Kidney (tissue), 13 donors: ENCODE measurements at regions not wholly inside any gene's neighbourhood (a gene's known extent, or its start where the extent isn't known, plus 50 kb on each side); places are given as distances from the start of the nearest gene placed in this dataset.

Experiments used
- DNase-seq, 5 donors: peaks; one replicate each; pipeline ENCODE4 v3.0.0-alpha.2; 2013 to 2020
- FAIRE-seq: peaks from 2 replicates; lab custom pipeline; 2012; peaks lifted over from hg19 to GRCh38; lab: Jason Lieb, UNC
- H3K27ac ChIP-seq, 2 donors: one replicate each; pipeline ENCODE4 v1.7.0; 2013; ENCODE audit warnings: low read depth in 2 of 2, low read length in 2 of 2, inconsistent platforms in 1 of 2
- H3K27me3 ChIP-seq: one replicate; pipeline ENCODE4 v1.7.1; 2013; ENCODE audit warnings: low read length, inconsistent platforms; ENCODE audit not compliant: control insufficient read depth, insufficient read depth
- H3K36me3 ChIP-seq, 3 donors: one replicate each; pipeline versions ENCODE4 v1.7.0 to v1.7.1; 2013; ENCODE audit warnings: low read length in 3 of 3, control low read depth in 1 of 3, inconsistent platforms in 1 of 3; ENCODE audit not compliant: insufficient read depth in 3 of 3, control insufficient read depth in 2 of 3
- H3K4me1 ChIP-seq, 3 donors: one replicate each; pipeline versions ENCODE4 v1.7.0 to v1.7.1; 2013; ENCODE audit warnings: low read length in 3 of 3, inconsistent platforms in 1 of 3, low read depth in 1 of 3; ENCODE audit not compliant: control insufficient read depth in 2 of 3, insufficient read depth in 2 of 3
- H3K4me3 ChIP-seq, 3 donors: one replicate each; pipeline versions ENCODE4 v1.7.0 to v1.8.1; 2013; ENCODE audit warnings: low read length in 3 of 3, control low read depth in 1 of 3, inconsistent platforms in 1 of 3
- H3K9ac ChIP-seq, 3 donors: one replicate each; pipeline versions ENCODE4 v1.7.0 to v1.7.1; 2013; ENCODE audit warnings: low read length in 3 of 3, control low read depth in 1 of 3, inconsistent platforms in 1 of 3
- H3K9me3 ChIP-seq, 3 donors: one replicate each; pipeline versions ENCODE4 v1.7.0 to v1.7.1; 2013; ENCODE audit warnings: low read length in 3 of 3, control low read depth in 1 of 3, inconsistent platforms in 1 of 3; ENCODE audit not compliant: control insufficient read depth in 2 of 3, insufficient read depth in 1 of 3
- intact Hi-C: fragments of 100-400 bp; cut with DNase I; formaldehyde crosslinking; loops from one replicate; pipeline ENCODE4 v1.11.1; 2022
- TF ChIP-seq, protein P1 (sequence below): IDR thresholded peaks from 3 replicates; pipeline ENCODE4 v1.5.1; 2012; ENCODE audit warnings: mild to moderate bottlenecking, moderate library complexity, borderline replicate concordance; ENCODE audit not compliant: insufficient read depth; ENCODE audit errors: extremely low read depth
- donor health status: control.
- donor health status: control.
- donor health status: control.
- donor health status: control.
- donor health status: control.
- donor health status: DM: yes; HTN: yes; CAD: no.
- donor health status: Normal renal cell carcinoma (clear cell type).

DNA sequence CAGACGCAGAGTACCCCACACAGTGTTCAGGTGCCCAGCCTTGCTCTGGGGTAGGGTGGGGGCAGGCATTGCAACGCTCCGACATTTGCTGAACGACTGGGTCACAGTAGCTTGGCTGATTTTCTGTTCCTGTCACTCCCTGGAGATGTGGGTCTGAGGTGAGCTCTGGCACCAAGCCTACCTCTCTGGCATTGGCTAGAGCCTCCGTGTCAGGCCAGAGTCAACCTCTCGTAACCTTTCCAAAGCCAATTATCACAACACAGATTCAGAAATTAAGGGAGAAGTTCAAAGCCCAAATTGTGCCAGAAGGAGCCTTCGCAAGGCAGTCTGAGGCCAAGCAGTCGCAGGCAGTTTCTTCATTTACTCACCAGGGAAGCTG is 117.2 kb downstream of the IRS2 start:
- no peaks in the 10 kb centered on the region for H3K9me3 ChIP-seq
- DNase-seq, result peak in 1 of 5 donors; percentile 10
- intact Hi-C loops, result no loop called here
- no peak overlapping the region for H3K27ac ChIP-seq
- no peaks in the 10 kb centered on the region for H3K27me3 ChIP-seq
- H3K9ac ChIP-seq, result no peak overlapping the region
- H3K36me3 ChIP-seq, result no peaks in the 10 kb centered on the region
- H3K4me3 ChIP-seq, result no peak overlapping the region
- FAIRE-seq, result no peak
- TF ChIP-seq, protein P1, sequence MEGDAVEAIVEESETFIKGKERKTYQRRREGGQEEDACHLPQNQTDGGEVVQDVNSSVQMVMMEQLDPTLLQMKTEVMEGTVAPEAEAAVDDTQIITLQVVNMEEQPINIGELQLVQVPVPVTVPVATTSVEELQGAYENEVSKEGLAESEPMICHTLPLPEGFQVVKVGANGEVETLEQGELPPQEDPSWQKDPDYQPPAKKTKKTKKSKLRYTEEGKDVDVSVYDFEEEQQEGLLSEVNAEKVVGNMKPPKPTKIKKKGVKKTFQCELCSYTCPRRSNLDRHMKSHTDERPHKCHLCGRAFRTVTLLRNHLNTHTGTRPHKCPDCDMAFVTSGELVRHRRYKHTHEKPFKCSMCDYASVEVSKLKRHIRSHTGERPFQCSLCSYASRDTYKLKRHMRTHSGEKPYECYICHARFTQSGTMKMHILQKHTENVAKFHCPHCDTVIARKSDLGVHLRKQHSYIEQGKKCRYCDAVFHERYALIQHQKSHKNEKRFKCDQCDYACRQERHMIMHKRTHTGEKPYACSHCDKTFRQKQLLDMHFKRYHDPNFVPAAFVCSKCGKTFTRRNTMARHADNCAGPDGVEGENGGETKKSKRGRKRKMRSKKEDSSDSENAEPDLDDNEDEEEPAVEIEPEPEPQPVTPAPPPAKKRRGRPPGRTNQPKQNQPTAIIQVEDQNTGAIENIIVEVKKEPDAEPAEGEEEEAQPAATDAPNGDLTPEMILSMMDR, result no peak
- no peaks in the 10 kb centered on the region for H3K4me1 ChIP-seq

DNA sequence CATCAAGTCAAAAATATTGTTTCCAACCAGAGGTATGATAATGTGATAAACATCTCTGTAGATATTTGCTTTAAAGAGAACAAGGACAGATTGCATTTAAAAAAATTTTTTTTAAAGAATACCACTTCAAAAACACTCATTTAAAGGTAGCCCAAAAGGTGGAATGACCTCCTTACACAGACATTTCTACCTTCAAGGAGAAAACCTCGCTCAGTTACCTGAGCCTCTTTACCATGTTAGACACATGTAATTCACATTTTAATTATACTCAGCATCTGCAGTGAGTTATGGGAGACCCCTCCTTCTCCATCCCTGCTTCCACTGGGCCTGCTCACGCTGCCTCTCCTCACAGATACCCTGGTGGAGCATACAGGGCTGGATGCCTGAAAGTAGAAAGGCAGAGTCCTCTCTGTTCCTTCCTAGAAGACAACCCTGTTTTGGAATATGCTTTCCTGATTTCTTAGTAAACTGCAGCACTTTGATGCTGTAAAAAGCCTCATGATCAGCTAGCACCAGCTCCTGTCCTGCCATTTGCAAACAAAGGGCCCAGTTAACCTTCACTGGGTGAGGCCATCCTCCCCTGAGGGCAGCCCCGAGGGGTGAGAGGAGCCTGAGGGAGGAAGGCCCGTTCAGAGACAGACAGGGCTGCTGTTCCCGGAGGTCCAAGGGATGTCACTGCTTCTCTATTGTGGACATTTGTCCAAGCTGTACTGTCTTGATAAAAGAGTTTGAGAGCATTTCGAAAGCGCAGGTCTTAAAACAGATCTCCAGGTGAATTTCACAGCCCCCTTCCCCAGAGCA is 117.8 kb downstream of the IRS2 start:
- H3K27me3 ChIP-seq, result no peaks in the 10 kb centered on the region
- H3K4me3 ChIP-seq, result no peak overlapping the region
- FAIRE-seq (no peak), DNase-seq (peak in 1 of 5 donors; percentile 23)
- TF ChIP-seq, protein P1, result no peak
- intact Hi-C loops, result no loop called here
- no peaks in the 10 kb centered on the region for H3K4me1 ChIP-seq
- H3K9me3 ChIP-seq, result no peaks in the 10 kb centered on the region
- no peak overlapping the region for H3K9ac ChIP-seq
- no peaks in the 10 kb centered on the region for H3K36me3 ChIP-seq
- no peak overlapping the region for H3K27ac ChIP-seq

DNA sequence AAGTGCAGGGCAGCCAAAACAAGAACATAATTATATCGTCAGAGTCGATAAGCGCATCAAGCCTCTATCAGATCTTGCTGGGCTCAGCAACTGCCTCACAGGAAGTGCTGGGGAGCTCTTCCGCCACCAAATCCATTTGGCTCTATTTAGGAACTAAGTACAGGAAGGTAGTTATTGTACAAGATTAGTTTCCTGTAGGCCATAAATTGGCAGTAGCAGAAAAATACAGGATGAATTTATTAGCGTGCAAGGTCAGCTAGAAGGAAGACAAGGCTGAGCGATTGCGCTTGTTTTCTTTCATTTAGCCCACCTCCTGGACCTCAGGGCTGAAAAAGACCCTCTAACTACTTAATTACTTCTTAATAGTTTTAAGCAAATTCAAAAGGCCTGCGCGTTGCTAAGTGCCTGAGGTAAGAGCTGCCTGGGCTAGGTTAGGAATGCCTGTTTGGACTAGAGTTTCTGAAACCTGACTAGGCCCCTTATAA is 118.5 kb downstream of the IRS2 start:
- H3K36me3 ChIP-seq, result no peaks in the 10 kb centered on the region
- TF ChIP-seq, protein P1, result no peak
- H3K9ac ChIP-seq, result no peak overlapping the region
- H3K27me3 ChIP-seq, result no peaks in the 10 kb centered on the region
- no peaks in the 10 kb centered on the region for H3K9me3 ChIP-seq
- peak in 3 of 5 donors; percentile 66 to 88 (median 81) for DNase-seq
- no peak overlapping the region for H3K4me3 ChIP-seq
- intact Hi-C loops, result no loop called here
- H3K27ac ChIP-seq, result no peak overlapping the region
- H3K4me1 ChIP-seq, result no peaks in the 10 kb centered on the region
- no peak for FAIRE-seq
